ENCODE measurements at regions not wholly inside any gene's neighbourhood (a gene's known extent, or its start where the extent isn't known, plus 50 kb on each side); places are given as distances from the start of the nearest gene placed in this dataset.

GRCh38 chr9:18002718-18003438 is 424.0 kb downstream of the SH3GL2 start:
- TF ChIP-seq CTCF (IDR thresholded peaks at IDR 0.05; ENCODE audit: low read depth, low read length, poor library complexity, severe bottlenecking) (no peak), EZH2phosphoT487 (IDR thresholded peaks at IDR 0.05; ENCODE audit: borderline replicate concordance, low read length) (no peak)
- no peak overlapping the region for H3K4me3 ChIP-seq (ENCODE audit: low read length)
- no peaks in the 10 kb centered on the region for H3K36me3 ChIP-seq (ENCODE audit: control insufficient read depth, low read length)
- no peaks in the 10 kb centered on the region for H3K9me3 ChIP-seq (ENCODE audit: control insufficient read depth, insufficient read depth, low read length)
- no peak overlapping the region for H3K27ac ChIP-seq (ENCODE audit: low read depth, low read length)
- H3F3A ChIP-seq (ENCODE audit: control insufficient read depth, insufficient read depth): no peaks in the 10 kb centered on the region
- no peaks in the 10 kb centered on the region for H3K9me2 ChIP-seq (replicated peaks; ENCODE audit: control insufficient read depth, low read length)
- H4K20me1 ChIP-seq (ENCODE audit: control insufficient read depth, insufficient read depth, low read depth, low read length): no peaks in the 10 kb centered on the region
- no peaks in the 10 kb centered on the region for H3K27me3 ChIP-seq (ENCODE audit: control insufficient read depth, low read length)
- no peak overlapping the region for H3K4me2 ChIP-seq (ENCODE audit: low read length)
- H3K4me1 ChIP-seq (ENCODE audit: control insufficient read depth, low read length): no peaks in the 10 kb centered on the region
- H3K79me2 ChIP-seq (ENCODE audit: control insufficient read depth, low read length): no peaks in the 10 kb centered on the region

GRCh38 chr9:18006591-18006990 is 427.7 kb downstream of the SH3GL2 start:
- no peak for TF ChIP-seq EZH2phosphoT487 (IDR thresholded peaks at IDR 0.05; ENCODE audit: borderline replicate concordance, low read length)
- no peak for TF ChIP-seq CTCF (IDR thresholded peaks at IDR 0.05; ENCODE audit: low read depth, low read length, poor library complexity, severe bottlenecking)
- Histone ChIP-seq H4K20me1 (ENCODE audit: control insufficient read depth, insufficient read depth, low read depth, low read length) (no peaks in the 10 kb centered on the region), H3K9me2 (replicated peaks; ENCODE audit: control insufficient read depth, low read length) (no peaks in the 10 kb centered on the region), H3K27me3 (ENCODE audit: control insufficient read depth, low read length) (no peaks in the 10 kb centered on the region), H3K27ac (ENCODE audit: low read depth, low read length) (no peak overlapping the region), H3K9me3 (ENCODE audit: control insufficient read depth, insufficient read depth, low read length) (no peaks in the 10 kb centered on the region), H3K36me3 (ENCODE audit: control insufficient read depth, low read length) (no peaks in the 10 kb centered on the region), H3K79me2 (ENCODE audit: control insufficient read depth, low read length) (no peaks in the 10 kb centered on the region), H3K4me1 (ENCODE audit: control insufficient read depth, low read length) (no peaks in the 10 kb centered on the region), H3K4me2 (ENCODE audit: low read length) (no peak overlapping the region), H3F3A (ENCODE audit: control insufficient read depth, insufficient read depth) (no peaks in the 10 kb centered on the region), H3K4me3 (ENCODE audit: low read length) (no peak overlapping the region)

GRCh38 chr9:18007621-18008020 is 428.8 kb downstream of the SH3GL2 start:
- Histone ChIP-seq H3K36me3 (ENCODE audit: control insufficient read depth, low read length) (no peaks in the 10 kb centered on the region), H3K4me2 (ENCODE audit: low read length) (no peak overlapping the region), H3K27me3 (ENCODE audit: control insufficient read depth, low read length) (no peaks in the 10 kb centered on the region), H3K9me2 (replicated peaks; ENCODE audit: control insufficient read depth, low read length) (no peaks in the 10 kb centered on the region), H4K20me1 (ENCODE audit: control insufficient read depth, insufficient read depth, low read depth, low read length) (no peaks in the 10 kb centered on the region), H3K4me3 (ENCODE audit: low read length) (no peak overlapping the region), H3K4me1 (ENCODE audit: control insufficient read depth, low read length) (no peaks in the 10 kb centered on the region), H3K79me2 (ENCODE audit: control insufficient read depth, low read length) (no peaks in the 10 kb centered on the region), H3K9me3 (ENCODE audit: control insufficient read depth, insufficient read depth, low read length) (no peaks in the 10 kb centered on the region), H3F3A (ENCODE audit: control insufficient read depth, insufficient read depth) (no peaks in the 10 kb centered on the region), H3K27ac (ENCODE audit: low read depth, low read length) (no peak overlapping the region)
- no peak for TF ChIP-seq CTCF (IDR thresholded peaks at IDR 0.05; ENCODE audit: low read depth, low read length, poor library complexity, severe bottlenecking)

All from DOHH2 (cell line).